Hepatocyte (in vitro differentiated cells): ENCODE measurements at regions not wholly inside any gene's neighbourhood (a gene's known extent, or its start where the extent isn't known, plus 50 kb on each side); places are given as distances from the start of the nearest gene placed in this dataset.

Source experiments
- CTCF ChIP-seq: fragments of 200-600 bp; sonication (generic); IDR thresholded peaks from 2 replicates; pipeline ENCODE4 v1.5.1; 2016; ENCODE audit warnings: antibody characterized with exemption, mild to moderate bottlenecking; ENCODE audit not compliant: poor library complexity
- EZH2 ChIP-seq: fragments of 200-600 bp; sonication (generic); IDR thresholded peaks from 2 replicates; pipeline ENCODE4 v1.6.1; 2016; ENCODE audit warnings: antibody characterized with exemption, mild to moderate bottlenecking, borderline replicate concordance

- TF ChIP-seq CTCF (no peak), EZH2 (no peak)
Observed at GRCh38 chr10:43012578-43012977, 64.3 kb upstream of the RET start.
